Choroid plexus epithelial cell (primary cell): ENCODE measurements at regions not wholly inside any gene's neighbourhood (a gene's known extent, or its start where the extent isn't known, plus 50 kb on each side); places are given as distances from the start of the nearest gene placed in this dataset.

Experiments used
- DNase-seq: peaks from one replicate; pipeline ENCODE4 v3.0.0-alpha.2; 2010; ENCODE audit warnings: low read depth
- H3K4me3 ChIP-seq: 2 replicates; pipeline ENCODE4 v1.5.1; 2011; ENCODE audit warnings: low read depth, mild to moderate bottlenecking, control low read depth, low read length, moderate library complexity
- TF ChIP-seq, protein P1 (sequence below): conservative IDR thresholded peaks from 2 replicates; pipeline ENCODE4 v1.5.1; 2011; ENCODE audit warnings: low read depth, mild to moderate bottlenecking, control low read depth, inconsistent platforms, low read length, moderate library complexity

DNA sequence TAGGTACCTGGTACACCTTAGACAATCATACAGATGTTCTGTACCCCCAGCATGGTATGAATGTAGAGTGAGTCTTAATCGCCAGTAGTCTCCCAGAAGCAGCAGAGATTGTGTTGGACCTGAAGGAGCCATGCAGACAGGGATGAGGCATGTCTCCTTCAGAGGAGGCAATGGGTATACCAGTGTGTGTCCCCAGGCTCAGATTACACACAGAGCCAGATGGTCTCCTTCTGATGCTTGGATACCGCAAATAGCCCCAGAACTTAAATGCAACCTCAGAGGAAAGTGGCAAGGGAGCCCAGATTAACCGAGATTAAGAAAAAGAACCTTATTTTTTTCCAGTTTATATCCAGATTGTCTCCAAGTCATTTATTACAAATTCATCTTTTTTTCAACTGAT, 96.8 kb upstream of the C21orf91 start:
- no peak for DNase-seq
- H3K4me3 ChIP-seq: no peak overlapping the region
- TF ChIP-seq, protein P1, sequence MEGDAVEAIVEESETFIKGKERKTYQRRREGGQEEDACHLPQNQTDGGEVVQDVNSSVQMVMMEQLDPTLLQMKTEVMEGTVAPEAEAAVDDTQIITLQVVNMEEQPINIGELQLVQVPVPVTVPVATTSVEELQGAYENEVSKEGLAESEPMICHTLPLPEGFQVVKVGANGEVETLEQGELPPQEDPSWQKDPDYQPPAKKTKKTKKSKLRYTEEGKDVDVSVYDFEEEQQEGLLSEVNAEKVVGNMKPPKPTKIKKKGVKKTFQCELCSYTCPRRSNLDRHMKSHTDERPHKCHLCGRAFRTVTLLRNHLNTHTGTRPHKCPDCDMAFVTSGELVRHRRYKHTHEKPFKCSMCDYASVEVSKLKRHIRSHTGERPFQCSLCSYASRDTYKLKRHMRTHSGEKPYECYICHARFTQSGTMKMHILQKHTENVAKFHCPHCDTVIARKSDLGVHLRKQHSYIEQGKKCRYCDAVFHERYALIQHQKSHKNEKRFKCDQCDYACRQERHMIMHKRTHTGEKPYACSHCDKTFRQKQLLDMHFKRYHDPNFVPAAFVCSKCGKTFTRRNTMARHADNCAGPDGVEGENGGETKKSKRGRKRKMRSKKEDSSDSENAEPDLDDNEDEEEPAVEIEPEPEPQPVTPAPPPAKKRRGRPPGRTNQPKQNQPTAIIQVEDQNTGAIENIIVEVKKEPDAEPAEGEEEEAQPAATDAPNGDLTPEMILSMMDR: no peak

DNA sequence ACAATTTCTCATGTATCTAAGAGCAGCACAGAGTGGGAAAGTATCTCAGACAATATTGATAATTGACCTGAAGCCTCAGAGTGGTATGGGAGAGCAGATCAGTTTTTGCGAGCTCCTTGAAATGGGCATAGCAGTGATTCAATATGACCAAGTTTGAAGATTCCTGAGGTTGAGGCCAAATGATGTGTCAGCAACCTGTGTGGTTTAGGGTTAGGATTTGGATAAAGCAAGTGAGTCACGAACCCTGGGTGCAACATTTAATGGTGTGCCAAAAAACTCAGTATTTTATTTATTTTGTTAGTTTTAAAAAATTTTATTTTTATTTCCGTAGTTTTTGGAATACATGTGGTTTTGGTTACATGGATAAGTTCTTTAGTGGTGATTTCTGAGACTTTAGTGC, 92.5 kb upstream of the C21orf91 start:
- TF ChIP-seq, protein P1: no peak
- H3K4me3 ChIP-seq: no peak overlapping the region
- DNase-seq: peak; percentile 29

DNA sequence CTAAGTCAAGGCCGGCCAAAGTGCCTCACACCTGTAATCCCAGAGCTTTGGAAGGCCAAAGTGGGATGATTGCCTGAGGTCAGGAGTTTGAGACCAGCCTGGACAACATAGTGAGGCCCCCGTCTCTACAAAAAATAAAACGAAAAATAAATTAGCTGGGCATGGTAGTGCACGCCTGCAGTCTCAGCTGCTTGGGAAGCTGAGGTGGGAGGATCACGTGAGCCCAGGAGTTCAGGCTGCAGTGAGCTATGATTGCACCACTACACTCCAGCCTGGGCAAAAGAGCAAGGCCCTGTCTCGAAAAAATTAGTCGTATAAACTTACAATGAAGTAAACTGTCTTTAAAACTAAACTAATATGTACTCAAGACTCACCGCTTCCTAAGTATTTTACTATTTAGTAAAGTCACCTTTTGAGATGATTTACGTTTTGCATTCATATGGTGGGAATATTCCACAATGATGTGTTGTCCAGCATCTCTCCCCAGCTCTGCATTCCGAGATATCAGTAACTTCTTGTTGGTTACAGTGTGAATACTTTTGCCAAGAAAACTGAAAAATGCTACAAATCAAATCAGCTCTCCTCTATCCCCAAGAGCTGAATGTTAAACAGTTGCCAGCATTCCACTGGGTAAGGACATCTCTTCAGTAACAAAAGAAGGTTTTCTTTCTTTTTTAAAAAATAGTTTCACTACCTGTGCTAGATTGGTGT, 84.9 kb upstream of the C21orf91 start:
- no peak overlapping the region for H3K4me3 ChIP-seq
- TF ChIP-seq, protein P1: no peak
- DNase-seq: no peak

DNA sequence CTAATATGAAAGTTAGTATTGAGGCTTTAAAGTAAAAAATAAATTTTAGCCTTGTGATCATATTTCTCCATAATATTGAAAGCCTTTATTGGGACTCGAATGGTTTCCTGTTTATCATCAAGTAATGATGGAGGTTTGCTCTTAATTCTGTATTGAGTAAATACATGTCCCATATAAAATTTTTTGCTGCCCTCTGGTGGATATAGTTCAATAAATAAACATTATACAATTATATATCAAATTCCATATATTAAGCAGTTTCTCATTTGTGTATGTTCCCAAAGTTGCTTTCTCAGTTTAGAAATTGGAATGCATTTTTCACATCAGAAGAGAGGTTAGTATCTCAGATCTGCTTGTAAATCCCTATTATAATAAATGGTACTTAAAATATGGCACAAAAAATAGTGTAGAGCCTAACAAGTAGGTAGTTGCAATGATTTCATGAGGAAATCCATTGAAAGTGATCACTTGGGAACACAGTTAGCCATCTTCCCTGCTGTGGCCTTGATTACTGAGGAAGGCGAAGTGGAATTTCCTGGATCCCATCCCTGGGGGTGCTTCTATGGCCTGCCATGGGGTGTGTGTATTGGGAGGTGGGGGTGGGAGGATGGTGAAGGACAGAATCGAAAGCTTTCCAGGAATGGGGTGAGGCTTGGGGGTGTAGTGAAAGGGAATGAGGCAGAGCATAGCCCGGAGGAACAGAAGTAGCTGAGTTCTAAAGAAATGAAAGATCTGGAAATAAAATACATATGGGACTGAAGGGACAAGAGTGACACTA, 84.1 kb upstream of the C21orf91 start:
- DNase-seq: peak; percentile 67
- H3K4me3 ChIP-seq: no peak overlapping the region
- TF ChIP-seq, protein P1: peak; percentile 13

DNA sequence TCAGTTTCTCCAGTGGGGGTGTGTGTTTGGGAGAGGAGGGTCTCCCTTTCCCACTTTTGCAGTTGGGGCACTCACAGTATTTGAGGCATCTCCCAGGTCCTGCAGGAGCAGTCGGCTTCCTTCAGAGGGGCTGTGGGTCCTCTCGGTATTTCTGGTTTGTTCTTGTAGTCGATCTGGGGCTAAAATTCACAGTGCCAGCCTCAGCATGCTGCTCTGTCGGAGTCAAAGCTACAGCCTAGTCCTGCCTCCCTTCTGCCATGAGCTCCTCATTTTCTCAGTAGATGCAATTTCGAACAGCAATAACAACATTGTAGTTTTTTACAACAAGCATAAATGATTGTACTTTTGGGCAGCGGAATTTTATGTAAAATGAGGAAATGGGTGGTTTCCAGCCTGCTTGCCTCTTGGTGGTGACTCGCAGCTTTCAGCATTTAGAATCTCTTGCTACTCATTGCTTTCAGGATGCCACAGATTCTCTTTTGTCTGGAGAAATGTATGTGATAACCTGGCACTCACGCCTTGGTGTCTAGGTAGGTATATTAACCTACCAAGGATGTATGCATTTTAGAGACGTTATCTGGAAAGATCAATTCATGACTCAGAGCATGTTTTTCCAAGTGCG, 82.4 kb upstream of the C21orf91 start:
- TF ChIP-seq, protein P1: no peak
- H3K4me3 ChIP-seq: no peak overlapping the region
- DNase-seq: peak; percentile 33

DNA sequence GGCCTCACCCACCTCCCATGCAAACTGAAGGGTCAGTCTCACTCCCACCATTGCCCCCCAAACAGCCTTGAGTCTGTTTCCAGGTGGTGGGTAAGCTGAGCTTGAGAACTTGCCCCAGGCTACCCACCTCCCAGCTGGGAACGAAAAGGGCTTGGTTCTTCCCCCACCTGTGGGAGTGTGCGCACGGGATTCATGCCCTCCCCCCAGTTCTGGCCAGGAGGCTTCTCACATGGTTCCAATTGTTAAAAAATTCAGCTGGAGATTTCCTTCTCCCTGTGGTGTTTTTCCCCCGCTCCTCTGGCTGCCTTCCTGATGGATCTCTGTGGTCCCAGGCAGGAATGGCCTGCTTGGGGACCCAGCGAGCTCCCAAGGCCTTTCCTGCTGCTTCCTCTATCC, 81.8 kb upstream of the C21orf91 start:
- no peak overlapping the region for H3K4me3 ChIP-seq
- TF ChIP-seq, protein P1: no peak
- no peak for DNase-seq
